ENCODE measurements at regions not wholly inside any gene's neighbourhood (a gene's known extent, or its start where the extent isn't known, plus 50 kb on each side); places are given as distances from the start of the nearest gene placed in this dataset.
"Not testable (repeated sequence)": the region's sequence is repeated elsewhere in the genome, so short reads cannot be mapped to it uniquely, and the experiment has no call there.

GRCh38 chr13:94798738-94799137 lies 86.4 kb upstream of the SOX21 start:
- BruUV-seq (replicated peaks), result no TSS peak
- ATAC-seq (no peak), DNase-seq (ENCODE audit: low read depth, low spot score) (no peak)
- TF ChIP-seq TCF7L2 (IDR thresholded peaks at IDR 0.05; ENCODE audit: low read depth, low read length), result no peak
- TF ChIP-seq POLR2AphosphoS5 (IDR thresholded peaks at IDR 0.05; ENCODE audit: low read depth, low read length), result no peak
- TF ChIP-seq, protein P1, sequence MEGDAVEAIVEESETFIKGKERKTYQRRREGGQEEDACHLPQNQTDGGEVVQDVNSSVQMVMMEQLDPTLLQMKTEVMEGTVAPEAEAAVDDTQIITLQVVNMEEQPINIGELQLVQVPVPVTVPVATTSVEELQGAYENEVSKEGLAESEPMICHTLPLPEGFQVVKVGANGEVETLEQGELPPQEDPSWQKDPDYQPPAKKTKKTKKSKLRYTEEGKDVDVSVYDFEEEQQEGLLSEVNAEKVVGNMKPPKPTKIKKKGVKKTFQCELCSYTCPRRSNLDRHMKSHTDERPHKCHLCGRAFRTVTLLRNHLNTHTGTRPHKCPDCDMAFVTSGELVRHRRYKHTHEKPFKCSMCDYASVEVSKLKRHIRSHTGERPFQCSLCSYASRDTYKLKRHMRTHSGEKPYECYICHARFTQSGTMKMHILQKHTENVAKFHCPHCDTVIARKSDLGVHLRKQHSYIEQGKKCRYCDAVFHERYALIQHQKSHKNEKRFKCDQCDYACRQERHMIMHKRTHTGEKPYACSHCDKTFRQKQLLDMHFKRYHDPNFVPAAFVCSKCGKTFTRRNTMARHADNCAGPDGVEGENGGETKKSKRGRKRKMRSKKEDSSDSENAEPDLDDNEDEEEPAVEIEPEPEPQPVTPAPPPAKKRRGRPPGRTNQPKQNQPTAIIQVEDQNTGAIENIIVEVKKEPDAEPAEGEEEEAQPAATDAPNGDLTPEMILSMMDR (IDR thresholded peaks at IDR 0.05), result no peak
- no peak for TF ChIP-seq SIN3A (IDR thresholded peaks at IDR 0.05; ENCODE audit: borderline replicate concordance, insufficient read depth, low read depth, low read length)
- TF ChIP-seq, protein P2, sequence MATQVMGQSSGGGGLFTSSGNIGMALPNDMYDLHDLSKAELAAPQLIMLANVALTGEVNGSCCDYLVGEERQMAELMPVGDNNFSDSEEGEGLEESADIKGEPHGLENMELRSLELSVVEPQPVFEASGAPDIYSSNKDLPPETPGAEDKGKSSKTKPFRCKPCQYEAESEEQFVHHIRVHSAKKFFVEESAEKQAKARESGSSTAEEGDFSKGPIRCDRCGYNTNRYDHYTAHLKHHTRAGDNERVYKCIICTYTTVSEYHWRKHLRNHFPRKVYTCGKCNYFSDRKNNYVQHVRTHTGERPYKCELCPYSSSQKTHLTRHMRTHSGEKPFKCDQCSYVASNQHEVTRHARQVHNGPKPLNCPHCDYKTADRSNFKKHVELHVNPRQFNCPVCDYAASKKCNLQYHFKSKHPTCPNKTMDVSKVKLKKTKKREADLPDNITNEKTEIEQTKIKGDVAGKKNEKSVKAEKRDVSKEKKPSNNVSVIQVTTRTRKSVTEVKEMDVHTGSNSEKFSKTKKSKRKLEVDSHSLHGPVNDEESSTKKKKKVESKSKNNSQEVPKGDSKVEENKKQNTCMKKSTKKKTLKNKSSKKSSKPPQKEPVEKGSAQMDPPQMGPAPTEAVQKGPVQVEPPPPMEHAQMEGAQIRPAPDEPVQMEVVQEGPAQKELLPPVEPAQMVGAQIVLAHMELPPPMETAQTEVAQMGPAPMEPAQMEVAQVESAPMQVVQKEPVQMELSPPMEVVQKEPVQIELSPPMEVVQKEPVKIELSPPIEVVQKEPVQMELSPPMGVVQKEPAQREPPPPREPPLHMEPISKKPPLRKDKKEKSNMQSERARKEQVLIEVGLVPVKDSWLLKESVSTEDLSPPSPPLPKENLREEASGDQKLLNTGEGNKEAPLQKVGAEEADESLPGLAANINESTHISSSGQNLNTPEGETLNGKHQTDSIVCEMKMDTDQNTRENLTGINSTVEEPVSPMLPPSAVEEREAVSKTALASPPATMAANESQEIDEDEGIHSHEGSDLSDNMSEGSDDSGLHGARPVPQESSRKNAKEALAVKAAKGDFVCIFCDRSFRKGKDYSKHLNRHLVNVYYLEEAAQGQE (IDR thresholded peaks at IDR 0.05; ENCODE audit: insufficient read depth in 1 of 2, low read depth in 2 of 2, low read length in 1 of 2), result no peak
- POLR2A ChIA-PET, result no interaction called here
- Histone ChIP-seq H3K4me3 (ENCODE audit: low read depth in 2 of 2, low read length in 2 of 2) (no peak overlapping the region), H3K36me3 (ENCODE audit: control insufficient read depth, insufficient read depth, low read length) (no peaks in the 10 kb centered on the region), H3K27me3 (ENCODE audit: control insufficient read depth, insufficient read depth, low read length) (no peaks in the 10 kb centered on the region), H3K27ac (ENCODE audit: low read length) (no peak overlapping the region), H3K9me3 (ENCODE audit: control insufficient read depth, insufficient read depth, low read depth, low read length) (no peaks in the 10 kb centered on the region), H3K4me1 (ENCODE audit: control insufficient read depth, insufficient read depth, low read length) (no peaks in the 10 kb centered on the region)
- CTCF ChIA-PET, result interaction anchor here (0.5 kb wide), 1 partner anchor 152 kb away, joined by 3 read pairs; no protein-coding TSS in a partner anchor
- intact Hi-C loops (cut with micrococcal nuclease; ENCODE audit: unreplicated experiment) (no loop called here), in situ Hi-C loops (cut with HindIII; ENCODE audit: low pct_unique_long_range_greater_than_20kb, low sequenced_read_pairs) (no loop called here)

GRCh38 chr13:94795292-94795691 lies 82.9 kb upstream of the SOX21 start:
- Histone ChIP-seq H3K9me3 (ENCODE audit: control insufficient read depth, insufficient read depth, low read depth, low read length) (no peaks in the 10 kb centered on the region), H3K27me3 (ENCODE audit: control insufficient read depth, insufficient read depth, low read length) (no peaks in the 10 kb centered on the region), H3K4me1 (ENCODE audit: control insufficient read depth, insufficient read depth, low read length) (no peaks in the 10 kb centered on the region), H3K36me3 (ENCODE audit: control insufficient read depth, insufficient read depth, low read length) (no peaks in the 10 kb centered on the region), H3K27ac (ENCODE audit: low read length) (no peak overlapping the region), H3K4me3 (ENCODE audit: low read depth in 2 of 2, low read length in 2 of 2) (no peak overlapping the region)
- no peak for DNase-seq (ENCODE audit: low read depth, low spot score)
- BruUV-seq (replicated peaks), result no TSS peak
- intact Hi-C loops (cut with micrococcal nuclease; ENCODE audit: unreplicated experiment) (no loop called here), in situ Hi-C loops (cut with HindIII; ENCODE audit: low pct_unique_long_range_greater_than_20kb, low sequenced_read_pairs) (no loop called here)
- ChIA-PET CTCF (no interaction called here), POLR2A (no interaction called here)
- ATAC-seq, result no peak
- TF ChIP-seq, protein P2 (IDR thresholded peaks at IDR 0.05; ENCODE audit: insufficient read depth in 1 of 2, low read depth in 2 of 2, low read length in 1 of 2), result no peak
- TF ChIP-seq, protein P1 (IDR thresholded peaks at IDR 0.05), result no peak
- TF ChIP-seq TCF7L2 (IDR thresholded peaks at IDR 0.05; ENCODE audit: low read depth, low read length) (no peak), POLR2AphosphoS5 (IDR thresholded peaks at IDR 0.05; ENCODE audit: low read depth, low read length) (no peak), SIN3A (IDR thresholded peaks at IDR 0.05; ENCODE audit: borderline replicate concordance, insufficient read depth, low read depth, low read length) (no peak)

GRCh38 chr13:94786246-94786645 lies 73.9 kb upstream of the SOX21 start:
- H3K27me3 ChIP-seq (ENCODE audit: control insufficient read depth, insufficient read depth, low read length); POLR2A ChIA-PET; ATAC-seq; H3K4me3 ChIP-seq (ENCODE audit: low read depth in 2 of 2, low read length in 2 of 2); H3K4me1 ChIP-seq (ENCODE audit: control insufficient read depth, insufficient read depth, low read length); in situ Hi-C loops (cut with HindIII; ENCODE audit: low pct_unique_long_range_greater_than_20kb, low sequenced_read_pairs); DNase-seq (ENCODE audit: low read depth, low spot score); H3K27ac ChIP-seq (ENCODE audit: low read length); H3K36me3 ChIP-seq (ENCODE audit: control insufficient read depth, insufficient read depth, low read length); H3K9me3 ChIP-seq (ENCODE audit: control insufficient read depth, insufficient read depth, low read depth, low read length); CTCF ChIA-PET; BruUV-seq (replicated peaks); intact Hi-C loops (cut with micrococcal nuclease; ENCODE audit: unreplicated experiment): not testable (repeated sequence)

All from Panc1 (cell line).